AG20443 (cell line): ENCODE measurements at regions not wholly inside any gene's neighbourhood (a gene's known extent, or its start where the extent isn't known, plus 50 kb on each side); places are given as distances from the start of the nearest gene placed in this dataset.

Experiments
- DNase-seq: peaks from one replicate; pipeline ENCODE4 v3.0.0; 2012; ENCODE audit warnings: low spot score, mixed read lengths

DNA sequence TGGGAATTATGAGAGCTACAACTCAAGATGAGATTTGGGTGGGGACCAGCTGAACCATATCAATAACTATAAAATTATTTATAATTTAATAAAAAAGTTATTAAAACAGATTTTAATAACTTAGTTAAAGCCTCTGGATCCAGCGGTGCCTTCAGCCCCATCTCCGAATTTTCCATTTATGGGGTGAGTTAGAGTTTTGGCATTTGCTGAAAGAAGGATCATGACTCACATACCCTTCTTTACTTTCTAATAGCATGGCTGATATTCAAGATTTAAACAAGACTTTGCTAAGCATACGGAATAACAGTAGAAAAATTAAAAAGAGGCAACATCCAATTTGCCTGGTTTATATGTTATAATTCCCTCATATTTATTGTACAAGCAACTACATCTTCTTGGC, 94.5 kb downstream of the RDH14 start:
- no peak for DNase-seq

- DNase-seq, result no peak
Measured at GRCh38 chr2:18464913-18465312, 95.5 kb downstream of the RDH14 start.

- DNase-seq, result no peak
Measured at GRCh38 chr2:18456026-18456425, 104.4 kb downstream of the RDH14 start.

DNA sequence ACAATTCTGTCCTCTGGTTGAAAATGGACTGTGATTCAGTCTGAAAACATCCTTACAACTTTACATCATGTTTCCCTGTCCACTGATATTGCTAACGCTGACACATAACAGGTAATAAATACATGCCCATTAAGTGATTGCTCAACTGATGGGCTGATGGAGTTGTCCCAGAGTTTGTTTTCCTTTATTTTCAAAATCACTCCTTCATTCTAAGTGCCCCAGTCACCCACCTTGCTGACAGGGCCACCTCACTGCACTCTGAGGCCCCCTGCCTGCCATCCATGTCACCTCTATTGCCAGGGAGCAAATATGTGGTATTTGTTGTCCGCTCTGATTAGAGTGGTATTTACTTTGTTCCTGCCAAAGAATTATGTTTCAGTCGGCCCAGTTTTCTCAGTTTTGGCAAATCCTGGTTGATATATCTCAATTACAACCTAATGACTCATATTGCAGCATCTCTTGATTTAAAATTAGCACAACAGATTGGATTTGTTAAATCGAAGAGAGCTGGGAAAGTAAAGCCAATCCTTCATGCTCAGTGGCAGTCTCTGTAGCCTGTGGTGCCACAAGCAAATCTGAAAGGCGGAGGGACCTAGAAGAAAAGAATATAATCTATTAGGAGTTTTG, 105.1 kb downstream of the RDH14 start:
- DNase-seq, result peak; percentile 65

- peak; percentile 43 for DNase-seq
Measured at GRCh38 chr2:18454692-18455235, 105.7 kb downstream of the RDH14 start.

DNA sequence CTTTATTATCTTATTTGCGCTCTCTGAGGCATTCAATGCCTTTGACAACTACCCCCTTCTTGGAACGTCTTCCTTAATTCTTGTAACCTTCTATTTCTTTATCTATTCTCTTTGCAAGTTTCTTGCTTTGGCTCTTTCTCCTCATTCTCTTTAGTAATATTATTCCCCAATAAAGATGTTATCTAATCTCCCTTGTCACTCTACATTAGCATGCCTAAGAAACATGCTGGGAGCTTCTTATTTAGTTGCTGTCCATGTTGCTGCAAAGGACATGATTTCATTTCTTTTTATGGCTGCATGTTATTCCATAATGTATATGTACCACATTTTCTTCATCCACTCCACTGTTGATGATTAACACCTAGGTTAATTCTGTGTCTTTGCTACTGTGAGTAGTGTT, 113.7 kb downstream of the RDH14 start:
- no peak for DNase-seq

DNA sequence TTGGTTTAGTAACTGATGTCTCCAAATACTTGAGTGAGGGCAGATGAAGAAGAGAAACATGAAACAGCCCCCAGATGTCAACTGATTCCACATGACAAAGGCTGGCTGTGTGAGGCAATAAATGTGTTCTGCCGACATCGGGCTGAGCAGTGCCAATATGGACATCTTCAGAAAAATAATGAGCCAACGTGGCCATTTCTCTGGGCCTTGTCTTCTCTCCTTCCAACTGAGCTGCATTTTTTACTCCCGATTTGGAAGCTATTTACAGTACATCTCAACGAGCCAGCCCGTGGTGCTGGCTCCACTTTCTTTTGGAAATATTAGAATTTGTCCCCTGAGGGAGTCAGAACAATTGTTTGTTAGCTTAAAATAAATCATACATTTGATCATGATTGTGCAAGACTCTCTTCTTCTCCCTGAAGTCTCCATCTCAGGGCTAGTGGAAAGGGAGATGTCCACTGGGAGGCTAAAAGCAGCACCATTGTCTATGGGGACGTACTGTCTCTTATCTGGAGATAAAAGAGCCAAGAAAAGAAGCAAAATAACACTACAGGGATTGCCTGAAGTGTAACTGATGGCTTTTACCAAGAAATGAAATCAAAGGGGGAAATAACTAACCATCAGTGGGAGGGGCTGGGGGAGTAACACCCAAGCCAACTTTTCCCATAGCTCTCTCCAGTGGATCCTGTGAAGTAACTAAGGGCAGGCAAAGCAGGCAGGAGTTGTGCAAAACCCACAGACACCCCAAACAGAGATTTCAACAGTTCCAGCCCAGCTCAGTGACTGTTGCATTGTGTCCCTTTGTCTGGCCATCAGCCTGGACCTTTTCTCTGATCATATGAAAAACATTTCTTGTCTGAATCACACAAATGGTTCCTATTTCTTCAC, 114.8 kb downstream of the RDH14 start:
- peak; percentile 64 for DNase-seq

- no peak for DNase-seq
Measured at GRCh38 chr2:18444806-18445205, 115.6 kb downstream of the RDH14 start.

- DNase-seq, result no peak
Measured at GRCh38 chr2:18441583-18441982, 118.9 kb downstream of the RDH14 start.

DNA sequence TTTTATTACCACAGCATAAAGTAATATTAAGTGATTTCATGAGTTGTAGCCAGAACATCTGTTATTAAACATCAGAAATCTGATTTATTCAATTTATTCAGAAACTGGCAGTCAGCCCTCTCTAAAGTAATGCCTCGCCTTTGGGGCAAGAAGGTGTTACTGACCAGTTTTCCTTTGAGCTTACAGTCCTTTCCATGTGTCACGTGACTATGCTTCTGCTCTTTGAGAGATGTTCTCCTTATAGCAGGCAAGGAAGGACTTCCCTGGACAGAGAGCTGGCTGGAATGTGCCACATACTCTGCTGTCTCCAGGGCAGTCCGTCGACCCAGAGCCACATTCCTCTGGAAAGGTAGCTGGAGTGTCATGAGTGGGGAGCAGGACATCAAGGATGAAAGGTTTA, 119.7 kb downstream of the RDH14 start:
- DNase-seq, result no peak

GRCh38 chr2:18440141-18440661, 120.3 kb downstream of the RDH14 start:
- peak; percentile 53 for DNase-seq

DNA sequence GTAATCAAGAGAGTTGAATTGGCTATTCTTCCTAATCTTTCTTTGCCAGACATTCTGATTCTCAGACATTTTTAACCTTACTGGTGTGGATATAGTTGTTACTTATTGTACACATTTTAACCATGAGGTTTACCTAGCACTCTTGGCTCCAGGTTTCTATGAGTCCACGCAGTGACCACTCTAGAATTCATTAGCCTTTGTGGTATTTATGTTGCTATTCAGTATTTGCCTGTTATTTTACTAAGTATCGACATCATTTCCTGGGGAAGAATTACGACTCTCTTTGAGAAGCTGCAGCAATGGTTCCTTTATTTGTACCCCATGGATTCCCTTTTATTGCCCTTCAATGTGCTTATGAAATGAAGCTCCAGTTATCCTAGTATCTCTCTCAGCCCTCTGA, 120.7 kb downstream of the RDH14 start:
- DNase-seq, result no peak

- no peak for DNase-seq
Measured at GRCh38 chr2:18437909-18438308, 122.5 kb downstream of the RDH14 start.

- DNase-seq, result no peak
Measured at GRCh38 chr2:18436503-18437005, 123.9 kb downstream of the RDH14 start.

DNA sequence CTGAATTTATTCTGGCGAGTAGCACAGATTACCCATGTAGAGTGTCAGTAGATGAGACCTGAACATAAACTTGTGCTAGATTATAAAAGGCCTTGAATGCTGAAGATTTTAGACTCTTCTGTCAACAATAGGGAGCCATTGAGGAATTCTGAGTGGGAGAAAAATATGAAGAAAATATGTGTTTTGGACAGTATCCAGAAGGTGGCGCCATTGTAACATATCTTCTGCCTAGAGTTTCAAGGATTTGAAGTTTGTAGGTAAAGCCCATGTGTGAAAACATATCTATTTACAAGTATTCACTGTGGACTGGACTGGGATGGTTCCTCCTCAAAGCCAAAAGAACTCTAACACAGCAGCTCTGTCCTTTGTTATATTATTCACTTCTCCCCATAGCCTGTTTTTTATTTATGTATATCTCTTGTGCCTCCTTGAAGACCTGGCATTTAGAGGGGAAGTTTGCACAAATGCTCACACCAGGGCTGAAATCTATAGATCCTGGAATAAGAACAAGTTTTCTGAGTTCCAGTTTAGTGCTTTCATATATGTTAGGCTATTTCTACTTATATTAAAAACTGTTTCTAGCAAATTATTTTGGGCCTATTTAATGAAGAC, 124.9 kb downstream of the RDH14 start:
- DNase-seq, result peak; percentile 36

GRCh38 chr2:18433872-18434271, 126.6 kb downstream of the RDH14 start:
- DNase-seq, result no peak

- no peak for DNase-seq
Measured at GRCh38 chr2:18432999-18433398, 127.5 kb downstream of the RDH14 start.

- no peak for DNase-seq
Measured at GRCh38 chr2:18430996-18431748, 129.3 kb downstream of the RDH14 start.

DNA sequence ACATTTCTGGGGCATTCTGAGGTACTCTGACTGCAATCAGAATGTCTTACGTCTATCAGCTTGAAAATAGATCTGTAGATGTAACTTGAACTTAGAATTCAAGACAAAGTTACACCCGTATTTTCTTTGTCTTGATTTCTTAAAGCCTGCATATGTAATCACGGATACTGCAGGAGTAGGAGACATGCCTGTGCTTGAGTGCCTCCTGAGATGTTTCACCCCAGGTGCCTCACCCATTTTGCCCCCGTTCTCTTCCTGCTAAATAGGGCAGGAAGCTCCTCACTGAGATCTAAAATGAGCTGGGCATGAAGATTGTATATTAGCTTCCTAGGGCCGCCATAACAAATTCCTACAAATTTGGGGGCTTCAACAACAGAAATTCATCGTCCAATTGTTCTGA, 131.9 kb downstream of the RDH14 start:
- no peak for DNase-seq

DNA sequence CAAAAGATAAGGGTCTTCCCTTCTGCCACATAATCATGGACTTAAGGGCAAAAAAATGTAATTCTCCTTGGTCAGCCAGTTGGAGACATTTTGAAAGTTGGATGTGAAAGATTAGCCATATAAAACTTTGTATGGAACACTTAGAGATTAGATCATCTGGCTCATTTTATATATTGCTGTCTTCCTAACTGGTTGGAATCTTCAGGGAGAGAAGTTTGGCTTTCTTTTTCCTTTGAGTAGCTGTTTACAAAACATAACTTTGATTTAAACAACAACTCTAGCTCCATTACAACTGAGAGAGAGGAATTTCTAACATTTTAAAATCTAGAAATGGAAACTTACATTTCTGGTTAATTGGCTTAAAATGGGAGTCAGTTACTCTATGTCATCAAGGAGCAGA, 132.7 kb downstream of the RDH14 start:
- no peak for DNase-seq

DNA sequence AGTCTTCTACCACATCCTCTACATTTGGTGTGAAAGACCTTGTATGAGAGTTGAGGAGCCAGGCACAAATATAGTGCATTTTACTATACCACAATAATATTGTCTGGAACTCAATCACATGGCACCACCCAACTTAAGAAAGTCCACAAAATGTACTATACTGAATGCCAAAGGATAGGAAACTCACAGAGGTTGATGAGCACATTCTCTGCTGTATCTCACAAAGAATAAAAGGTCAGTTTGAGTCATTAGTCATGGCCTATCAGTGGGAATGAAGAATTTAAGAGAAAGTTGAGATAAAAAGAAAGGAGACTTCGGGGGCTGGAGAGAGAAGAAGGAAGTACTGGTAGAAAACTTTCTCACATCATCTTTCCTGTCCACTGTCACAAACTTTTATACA, 134.3 kb downstream of the RDH14 start:
- DNase-seq, result no peak
